Parathyroid adenoma (tissue), 2 donors: ENCODE measurements at regions not wholly inside any gene's neighbourhood (a gene's known extent, or its start where the extent isn't known, plus 50 kb on each side); places are given as distances from the start of the nearest gene placed in this dataset.

Experiments used
- H2AFZ ChIP-seq: fragments of 300-600 bp; sonication (generic); one replicate; pipeline ENCODE4 v1.7.0; 2017; ENCODE audit warnings: antibody characterized with exemption, mild to moderate bottlenecking
- H3K27ac ChIP-seq: fragments of 300-600 bp; sonication (generic); one replicate; pipeline ENCODE4 v1.7.0; 2017
- H3K27me3 ChIP-seq: fragments of 300-600 bp; sonication (generic); one replicate; pipeline ENCODE4 v1.7.0; 2017; ENCODE audit warnings: low read length; ENCODE audit not compliant: control insufficient read depth, insufficient read depth
- H3K36me3 ChIP-seq: fragments of 300-600 bp; sonication (generic); one replicate; pipeline ENCODE4 v1.7.0; 2017; ENCODE audit warnings: low read length; ENCODE audit not compliant: control insufficient read depth, insufficient read depth
- H3K4me1 ChIP-seq: fragments of 300-600 bp; sonication (generic); one replicate; pipeline ENCODE4 v1.7.0; 2017; ENCODE audit warnings: control low read depth
- H3K4me2 ChIP-seq: fragments of 300-600 bp; sonication (generic); one replicate; pipeline ENCODE4 v1.7.0; 2017; ENCODE audit warnings: low read length
- H3K4me3 ChIP-seq: fragments of 300-600 bp; sonication (generic); one replicate; pipeline ENCODE4 v1.7.0; 2017; ENCODE audit warnings: low read depth, low read length
- H3K79me2 ChIP-seq: fragments of 300-600 bp; sonication (generic); one replicate; pipeline ENCODE4 v1.7.0; 2017; ENCODE audit warnings: control low read depth
- H3K9ac ChIP-seq: fragments of 300-600 bp; sonication (generic); one replicate; pipeline ENCODE4 v1.7.0; 2017; ENCODE audit warnings: mild to moderate bottlenecking
- H3K9me3 ChIP-seq: fragments of 300-600 bp; sonication (generic); one replicate; pipeline ENCODE4 v1.7.0; 2017; ENCODE audit warnings: low read length; ENCODE audit not compliant: control insufficient read depth
- TF ChIP-seq, protein P1 (sequence below): fragments of 300-600 bp; sonication (generic); IDR thresholded peaks from one replicate; pipeline ENCODE4 v1.7.0; 2017; ENCODE audit warnings: antibody characterized with exemption, mild to moderate bottlenecking
- donor health status: primary hyperparathyroidism.

DNA sequence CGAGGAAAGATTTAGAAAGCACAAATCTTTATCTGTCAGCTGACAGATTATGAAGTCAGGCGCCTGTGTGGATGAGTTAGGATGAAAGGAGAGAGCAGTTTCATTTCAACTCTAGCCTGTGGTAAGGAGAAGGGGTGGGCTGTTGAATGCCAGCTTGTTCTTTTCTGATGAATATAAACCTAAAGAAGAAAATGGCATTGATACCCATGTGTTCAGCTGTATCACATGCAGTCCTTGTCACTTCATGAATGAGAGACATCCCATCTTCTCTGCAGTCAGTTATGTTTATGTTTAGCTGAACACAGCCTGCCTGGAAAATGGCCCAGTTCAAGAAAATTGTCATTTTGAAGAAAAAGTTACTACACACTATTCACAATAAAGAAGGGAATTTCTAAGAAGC is 345.7 kb upstream of the RBMS3 start:
- Histone ChIP-seq H3K9me3 (no peaks in the 10 kb centered on the region), H3K4me3 (no peak overlapping the region), H3K27me3 (no peaks in the 10 kb centered on the region), H3K4me2 (no peak overlapping the region), H2AFZ (no peak overlapping the region), H3K36me3 (no peaks in the 10 kb centered on the region), H3K79me2 (no peaks in the 10 kb centered on the region), H3K27ac (no peak overlapping the region), H3K4me1 (no peaks in the 10 kb centered on the region), H3K9ac (no peak overlapping the region)
- TF ChIP-seq, protein P1, sequence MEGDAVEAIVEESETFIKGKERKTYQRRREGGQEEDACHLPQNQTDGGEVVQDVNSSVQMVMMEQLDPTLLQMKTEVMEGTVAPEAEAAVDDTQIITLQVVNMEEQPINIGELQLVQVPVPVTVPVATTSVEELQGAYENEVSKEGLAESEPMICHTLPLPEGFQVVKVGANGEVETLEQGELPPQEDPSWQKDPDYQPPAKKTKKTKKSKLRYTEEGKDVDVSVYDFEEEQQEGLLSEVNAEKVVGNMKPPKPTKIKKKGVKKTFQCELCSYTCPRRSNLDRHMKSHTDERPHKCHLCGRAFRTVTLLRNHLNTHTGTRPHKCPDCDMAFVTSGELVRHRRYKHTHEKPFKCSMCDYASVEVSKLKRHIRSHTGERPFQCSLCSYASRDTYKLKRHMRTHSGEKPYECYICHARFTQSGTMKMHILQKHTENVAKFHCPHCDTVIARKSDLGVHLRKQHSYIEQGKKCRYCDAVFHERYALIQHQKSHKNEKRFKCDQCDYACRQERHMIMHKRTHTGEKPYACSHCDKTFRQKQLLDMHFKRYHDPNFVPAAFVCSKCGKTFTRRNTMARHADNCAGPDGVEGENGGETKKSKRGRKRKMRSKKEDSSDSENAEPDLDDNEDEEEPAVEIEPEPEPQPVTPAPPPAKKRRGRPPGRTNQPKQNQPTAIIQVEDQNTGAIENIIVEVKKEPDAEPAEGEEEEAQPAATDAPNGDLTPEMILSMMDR: no peak

DNA sequence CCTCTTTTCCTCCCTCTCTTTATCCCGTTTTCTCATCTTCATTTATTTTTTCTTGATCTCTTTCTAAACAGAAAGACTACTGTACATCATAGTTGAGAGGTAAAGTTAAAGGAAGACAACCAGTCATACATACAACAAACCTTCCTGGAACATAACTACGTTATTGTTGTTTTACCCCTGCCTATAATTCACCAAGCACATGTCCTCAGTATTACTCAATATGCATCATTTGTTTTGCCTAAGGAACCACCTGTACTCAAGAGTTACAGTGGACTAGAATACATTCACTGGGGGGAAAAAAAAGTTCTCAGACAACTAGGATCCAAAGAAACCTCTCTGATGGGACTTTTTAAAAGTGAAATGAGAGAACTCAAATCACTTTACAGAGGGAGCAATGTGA is 344.7 kb upstream of the RBMS3 start:
- no peak overlapping the region for H3K9ac ChIP-seq
- no peak overlapping the region for H3K27ac ChIP-seq
- H3K36me3 ChIP-seq: no peaks in the 10 kb centered on the region
- TF ChIP-seq, protein P1: no peak
- no peaks in the 10 kb centered on the region for H3K27me3 ChIP-seq
- no peak overlapping the region for H3K4me3 ChIP-seq
- H3K4me1 ChIP-seq: no peaks in the 10 kb centered on the region
- no peak overlapping the region for H2AFZ ChIP-seq
- no peak overlapping the region for H3K4me2 ChIP-seq
- no peaks in the 10 kb centered on the region for H3K9me3 ChIP-seq
- no peaks in the 10 kb centered on the region for H3K79me2 ChIP-seq

DNA sequence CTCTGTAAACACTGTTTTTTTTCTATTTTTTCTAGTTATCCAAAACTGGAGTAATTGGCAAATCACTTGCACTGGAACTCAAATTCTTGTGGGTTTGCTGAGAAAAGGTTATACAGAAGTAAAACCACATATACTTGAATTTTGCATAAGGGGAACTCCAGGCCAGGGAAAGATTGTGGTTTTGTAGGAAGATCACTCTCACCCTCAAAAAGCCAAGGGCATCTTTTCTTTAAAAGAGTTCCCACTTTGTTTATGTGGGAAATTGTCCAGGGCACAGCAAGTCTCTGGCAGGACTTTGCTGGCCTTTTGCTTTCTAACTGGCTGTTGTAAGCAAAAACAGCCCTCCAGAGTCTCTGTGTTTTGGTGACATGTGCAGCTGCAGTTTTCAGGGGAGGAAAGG is 340.3 kb upstream of the RBMS3 start:
- Histone ChIP-seq H3K79me2 (no peaks in the 10 kb centered on the region), H3K9me3 (no peaks in the 10 kb centered on the region), H3K27ac (no peak overlapping the region), H3K36me3 (no peaks in the 10 kb centered on the region), H3K27me3 (no peaks in the 10 kb centered on the region), H3K4me2 (no peak overlapping the region), H3K9ac (no peak overlapping the region), H3K4me3 (no peak overlapping the region), H3K4me1 (no peaks in the 10 kb centered on the region), H2AFZ (no peak overlapping the region)
- TF ChIP-seq, protein P1: no peak

DNA sequence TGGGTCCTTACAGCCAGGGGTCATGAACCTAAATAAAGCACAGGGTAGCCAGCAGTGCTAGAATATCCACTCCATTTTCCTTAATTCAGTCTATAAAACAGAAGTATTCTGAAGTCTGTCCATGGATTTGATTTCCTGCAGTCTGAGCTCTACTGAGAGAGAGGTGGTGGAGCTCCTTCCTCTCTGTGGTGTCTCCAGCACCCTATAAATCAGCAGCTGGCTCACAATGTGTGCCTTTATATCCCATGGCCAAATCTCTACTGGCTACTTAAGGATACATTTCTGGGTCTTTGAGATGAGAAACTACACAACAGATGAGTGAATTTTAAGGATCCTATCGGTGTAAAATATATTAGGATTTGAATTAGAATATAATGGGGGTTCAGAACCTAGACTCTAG is 339.9 kb upstream of the RBMS3 start:
- Histone ChIP-seq H3K79me2 (no peaks in the 10 kb centered on the region), H3K4me1 (no peaks in the 10 kb centered on the region), H2AFZ (no peak overlapping the region), H3K36me3 (no peaks in the 10 kb centered on the region), H3K4me2 (no peak overlapping the region), H3K9me3 (no peaks in the 10 kb centered on the region), H3K27me3 (no peaks in the 10 kb centered on the region), H3K27ac (no peak overlapping the region), H3K4me3 (no peak overlapping the region), H3K9ac (no peak overlapping the region)
- TF ChIP-seq, protein P1: no peak

DNA sequence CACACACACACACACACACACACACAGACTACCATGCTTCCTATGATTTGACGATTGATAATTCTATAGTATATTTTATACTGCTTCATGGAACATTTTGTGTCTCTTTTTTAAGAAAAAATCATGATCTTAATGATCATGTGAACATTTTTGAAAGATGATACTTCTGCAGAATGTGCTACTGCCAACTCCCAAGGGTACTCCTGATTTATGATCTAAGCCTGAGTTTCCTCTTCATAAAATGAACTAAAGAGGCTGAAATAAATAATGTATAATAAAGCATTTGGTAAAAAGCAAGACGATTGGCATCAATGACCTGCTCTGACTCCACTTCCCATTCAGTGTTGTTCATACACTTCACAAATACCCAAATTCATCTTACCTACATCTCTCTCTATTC is 333.8 kb upstream of the RBMS3 start:
- H3K9me3 ChIP-seq: no peaks in the 10 kb centered on the region
- no peak overlapping the region for H3K4me2 ChIP-seq
- H3K27ac ChIP-seq: no peak overlapping the region
- H3K79me2 ChIP-seq: no peaks in the 10 kb centered on the region
- no peaks in the 10 kb centered on the region for H3K27me3 ChIP-seq
- no peak overlapping the region for H3K9ac ChIP-seq
- H3K4me3 ChIP-seq: no peak overlapping the region
- TF ChIP-seq, protein P1: no peak
- no peaks in the 10 kb centered on the region for H3K4me1 ChIP-seq
- no peaks in the 10 kb centered on the region for H3K36me3 ChIP-seq
- H2AFZ ChIP-seq: no peak overlapping the region
